IMR-90 (cell line): ENCODE measurements at regions not wholly inside any gene's neighbourhood (a gene's known extent, or its start where the extent isn't known, plus 50 kb on each side); places are given as distances from the start of the nearest gene placed in this dataset.
A peak's percentile ranks its signal among the peaks of the same experiment; 100 is the strongest.

Experiments
- ATAC-seq: fragments of 200-7000 bp; cut with Tn5 transposase; 2 replicates; pipeline ENCODE4 v1.9.1; 2020; ENCODE audit warnings: low read depth, mild to moderate bottlenecking, moderate library complexity
- BruUV-seq: library from RNA; stranded (reverse); fragments of 400-500 nt; replicated peaks from 2 replicates; lab custom pipeline; 2021; lab: Mats Ljungman, UMichigan
- CTCF ChIA-PET: fragments of 300-600 bp; formaldehyde crosslinking; extraction: SDS; loops from one replicate; lab custom pipeline; 2021; ENCODE audit warnings: antibody characterized with exemption; lab: Yijun Ruan, JAX
- POLR2A ChIA-PET: fragments of 300-600 bp; sonication (Branson Sonifier 250); formaldehyde crosslinking; loops from one replicate; lab custom pipeline; 2022; ENCODE audit warnings: antibody characterized with exemption; ENCODE audit not compliant: unreplicated experiment; lab: Charles Lee
- DNase-seq: peaks from one replicate; pipeline ENCODE4 v3.0.0; 2013
- H2AFZ ChIP-seq: replicated peaks from 2 replicates; pipeline ENCODE3; 2013; ENCODE audit warnings: low read length, mild to moderate bottlenecking; ENCODE audit not compliant: poor library complexity
- H2AK5ac ChIP-seq: 2 replicates; pipeline ENCODE4 v1.6.1; 2013; ENCODE audit warnings: low read depth, low read length, inconsistent platforms
- H2AK9ac ChIP-seq: replicated peaks from 2 replicates; pipeline ENCODE3; 2013; ENCODE audit warnings: mild to moderate bottlenecking, low read depth, low read length, moderate library complexity; ENCODE audit not compliant: poor library complexity
- H2BK120ac ChIP-seq: 2 replicates; pipeline ENCODE4 v1.6.1; 2013; ENCODE audit warnings: low read depth, low read length, inconsistent platforms
- H2BK15ac ChIP-seq: 3 replicates; pipeline ENCODE4 v1.6.1; 2013; ENCODE audit warnings: low read depth, low read length, inconsistent platforms
- H2BK20ac ChIP-seq: 2 replicates; pipeline ENCODE4 v1.6.1; 2013; ENCODE audit warnings: low read depth, mild to moderate bottlenecking, inconsistent platforms, low read length, moderate library complexity
- H2BK5ac ChIP-seq: 2 replicates; pipeline ENCODE4 v1.6.1; 2013; ENCODE audit warnings: mild to moderate bottlenecking, low read depth, low read length, inconsistent platforms; ENCODE audit not compliant: poor library complexity, severe bottlenecking
- H3K14ac ChIP-seq: replicated peaks from 2 replicates; pipeline ENCODE4 v1.6.1; 2013; ENCODE audit warnings: low read depth, low read length, inconsistent platforms
- H3K18ac ChIP-seq: 2 replicates; pipeline ENCODE4 v1.6.1; 2013; ENCODE audit warnings: low read depth, low read length, control low read depth
- H3K23ac ChIP-seq: 2 replicates; pipeline ENCODE4 v1.6.1; 2013; ENCODE audit warnings: low read depth, low read length, inconsistent platforms
- H3K27ac ChIP-seq: 2 replicates; pipeline ENCODE4 v1.5.1; 2013; ENCODE audit warnings: mild to moderate bottlenecking, control low read depth, low read length; ENCODE audit not compliant: insufficient read depth
- H3K27me3 ChIP-seq: 2 replicates; pipeline ENCODE4 v1.6.1; 2013; ENCODE audit warnings: low read length; ENCODE audit not compliant: control insufficient read depth, insufficient read depth
- H3K36me3 ChIP-seq: 2 replicates; pipeline ENCODE4 v1.6.1; 2013; ENCODE audit warnings: low read length, mixed read lengths; ENCODE audit not compliant: control insufficient read depth, insufficient read depth
- H3K4ac ChIP-seq: 2 replicates; pipeline ENCODE4 v1.6.1; 2013; ENCODE audit warnings: low read depth, low read length, inconsistent platforms
- H3K4me1 ChIP-seq: 2 replicates; pipeline ENCODE4 v1.6.1; 2013; ENCODE audit warnings: low read length, mixed read lengths; ENCODE audit not compliant: control insufficient read depth, insufficient read depth
- H3K4me2 ChIP-seq: 2 replicates; pipeline ENCODE4 v1.6.1; 2013; ENCODE audit warnings: low read depth, mild to moderate bottlenecking, control low read depth, low read length, moderate library complexity
- H3K4me3 ChIP-seq: 2 replicates; pipeline ENCODE4 v1.5.1; 2013; ENCODE audit warnings: low read depth, mild to moderate bottlenecking, control low read depth, low read length, moderate library complexity; ENCODE audit not compliant: insufficient read depth
- H3K56ac ChIP-seq: 2 replicates; pipeline ENCODE4 v1.6.1; 2013; ENCODE audit warnings: low read length, inconsistent platforms; ENCODE audit not compliant: insufficient read depth; ENCODE audit errors: extremely low read depth
- H3K79me1 ChIP-seq, 2 experiments: 2 replicates each; pipeline ENCODE4 v1.6.1; 2013; ENCODE audit warnings: low read length in 2 of 2, inconsistent platforms in 1 of 2, low read depth in 1 of 2
- H3K9ac ChIP-seq: 2 replicates; pipeline ENCODE4 v1.6.1; 2013; ENCODE audit warnings: low read depth, low read length, control low read depth
- H3K9me1 ChIP-seq: 2 replicates; pipeline ENCODE4 v1.6.1; 2013; ENCODE audit warnings: low read length, inconsistent platforms; ENCODE audit not compliant: insufficient read depth
- H3K9me3 ChIP-seq: 2 replicates; pipeline ENCODE4 v1.6.1; 2013; ENCODE audit warnings: low read length; ENCODE audit not compliant: control insufficient read depth, insufficient read depth
- H4K20me1 ChIP-seq: 2 replicates; pipeline ENCODE4 v1.6.1; 2013; ENCODE audit warnings: low read length, inconsistent platforms; ENCODE audit not compliant: insufficient read depth
- H4K5ac ChIP-seq: 2 replicates; pipeline ENCODE4 v1.6.1; 2013; ENCODE audit warnings: mild to moderate bottlenecking, low read depth, low read length, control low read depth
- H4K8ac ChIP-seq, 2 experiments: 2 replicates each; pipeline ENCODE4 v1.6.1; 2013; ENCODE audit warnings: low read depth in 2 of 2, low read length in 2 of 2, control low read depth in 1 of 2, inconsistent platforms in 1 of 2
- H4K91ac ChIP-seq: 2 replicates; pipeline ENCODE4 v1.6.1; 2013; ENCODE audit warnings: low read depth, low read length, inconsistent platforms; ENCODE audit not compliant: insufficient read depth
- CHD1 ChIP-seq: IDR thresholded peaks from 2 replicates; pipeline ENCODE4 v1.6.1; 2012; ENCODE audit warnings: low read depth, low read length, improper control_type of control experiment
- FOS ChIP-seq: fragments of 150-350 bp; IDR thresholded peaks from 2 replicates; pipeline ENCODE4 v1.6.1; 2016; ENCODE audit warnings: low read depth, low read length
- MAFK ChIP-seq: IDR thresholded peaks from 2 replicates; pipeline ENCODE4 v1.6.1; 2012; ENCODE audit warnings: low read depth, low read length, improper control_type of control experiment
- MAZ ChIP-seq: IDR thresholded peaks from 2 replicates; pipeline ENCODE4 v1.6.1; 2012; ENCODE audit warnings: low read depth, mild to moderate bottlenecking, low read length, improper control_type of control experiment, moderate library complexity, borderline replicate concordance
- NFE2L2 ChIP-seq: fragments of 150-350 bp; IDR thresholded peaks from 2 replicates; pipeline ENCODE4 v1.6.1; 2016; ENCODE audit warnings: low read depth, mild to moderate bottlenecking, low read length
- RAD21 ChIP-seq: IDR thresholded peaks from 2 replicates; pipeline ENCODE4 v1.6.1; 2012; ENCODE audit warnings: low read length, improper control_type of control experiment
- WGBS, 2 experiments: methylation state at CpG; one replicate each; pipeline versions ENCODE4 v1.1.5 to v1.1.7; 2013; ENCODE audit warnings: missing lambda C conversion rate in 2 of 2; ENCODE audit not compliant: insufficient read length in 1 of 2; ENCODE audit errors: extremely low coverage in 2 of 2; 5-methylcytosine and 5-hydroxymethylcytosine counted together
- dilution Hi-C: fragments of 300-500 bp; cut with HindIII; formaldehyde crosslinking; loops from one replicate; pipeline ENCODE4 v1.14.3; 2018; ENCODE audit warnings: low sequenced_read_pairs; ENCODE audit not compliant: unreplicated experiment
- in situ Hi-C: fragments of 300-500 bp; cut with MboI; formaldehyde crosslinking; loops from 3 replicates; pipeline ENCODE4 v1.14.3; 2019; ENCODE audit warnings: low sequenced_read_pairs, inconsistent platforms, mixed read lengths
- intact Hi-C: fragments of 100-400 bp; cut with micrococcal nuclease; formaldehyde crosslinking; loops from 2 replicates; pipeline ENCODE4 v1.10.0; 2022

GRCh38 chr10:4704034-4704545, 121.9 kb upstream of the AKR1E2 start:
- H2AK9ac ChIP-seq, result no peak overlapping the region
- TF ChIP-seq NFE2L2 (0 out of 2 replicates have a peak, but pooled peaks have one; percentile 39), MAZ (no peak), MAFK (peak; percentile 52; the same call in 1 of the 2 replicates), RAD21 (no peak), CHD1 (no peak), FOS (no peak)
- H2BK5ac ChIP-seq, result peak overlapping the region; percentile 66
- peak overlapping the region in 1 of 2 experiments; percentile 48; a peak in 1 of 4 replicates for H4K8ac ChIP-seq
- peak overlapping the region; percentile 32; the same call in 1 of the 2 replicates for H3K18ac ChIP-seq
- peak overlapping the region; percentile 7; the same call in 1 of the 2 replicates for H3K4me2 ChIP-seq
- dilution Hi-C loops (no loop called here), in situ Hi-C loops (no loop called here), intact Hi-C loops (no loop called here)
- H3K23ac ChIP-seq, result peak overlapping the region; percentile 57; the same call in 1 of the 2 replicates
- CTCF ChIA-PET, result interaction anchor here (0.5 to 1.0 kb wide), 3 partner anchors 13 to 468 kb away, joined by 3 to 6 read pairs (median 4); no protein-coding TSS in a partner anchor
- no peaks in the 10 kb centered on the region for H3K79me1 ChIP-seq
- 0 out of 2 replicates have a peak, but pooled peaks cover 3% of the 10 kb centered on the region for H3K9me1 ChIP-seq
- no peak overlapping the region for H2AK5ac ChIP-seq
- POLR2A ChIA-PET, result no interaction called here
- peak; percentile 80 for ATAC-seq
- H3K56ac ChIP-seq, result no peak overlapping the region
- no peak overlapping the region for H3K4me3 ChIP-seq
- peaks cover 9% of the 10 kb centered on the region for H3K4me1 ChIP-seq
- no peaks in the 10 kb centered on the region for H3K27me3 ChIP-seq
- H3K4ac ChIP-seq, result peak overlapping the region; percentile 54; the same call in 1 of the 2 replicates
- peak overlapping the region; percentile 88 for H2BK20ac ChIP-seq
- H4K91ac ChIP-seq, result no peak overlapping the region
- peak; percentile 93 for DNase-seq
- WGBS, 2 experiments, result no CpG with 5 or more reads among the region's 2 CpGs
- no peak overlapping the region; the same call in 2 of the 3 replicates for H2BK15ac ChIP-seq
- H2AFZ ChIP-seq, result peak overlapping the region; percentile 45
- BruUV-seq, result no TSS peak
- H3K27ac ChIP-seq, result no peak overlapping the region; the same call in 1 of the 2 replicates
- no peaks in the 10 kb centered on the region for H3K36me3 ChIP-seq
- peak overlapping the region; percentile 2; the same call in 1 of the 2 replicates for H4K5ac ChIP-seq
- H3K9me3 ChIP-seq, result no peaks in the 10 kb centered on the region
- H3K9ac ChIP-seq, result no peak overlapping the region
- H2BK120ac ChIP-seq, result peak overlapping the region; percentile 76
- H3K14ac ChIP-seq, result 0 out of 2 replicates have a peak overlapping the region, but pooled peaks have one; percentile 30
- H4K20me1 ChIP-seq, result no peaks in the 10 kb centered on the region
